Astrocyte (in vitro differentiated cells and primary cell): ENCODE measurements at regions not wholly inside any gene's neighbourhood (a gene's known extent, or its start where the extent isn't known, plus 50 kb on each side); places are given as distances from the start of the nearest gene placed in this dataset.

ENCODE experiments used
- EZH2 ChIP-seq: IDR thresholded peaks from 2 replicates; pipeline ENCODE4 v1.6.1; 2012; ENCODE audit warnings: mild to moderate bottlenecking, low read length, inconsistent platforms; ENCODE audit not compliant: insufficient read depth
- TF ChIP-seq, protein P1 (sequence below): IDR thresholded peaks from 2 replicates; pipeline ENCODE4 v1.5.1; 2011; ENCODE audit warnings: low read depth, mild to moderate bottlenecking, inconsistent platforms, low read length, moderate library complexity; ENCODE audit not compliant: insufficient read depth

DNA sequence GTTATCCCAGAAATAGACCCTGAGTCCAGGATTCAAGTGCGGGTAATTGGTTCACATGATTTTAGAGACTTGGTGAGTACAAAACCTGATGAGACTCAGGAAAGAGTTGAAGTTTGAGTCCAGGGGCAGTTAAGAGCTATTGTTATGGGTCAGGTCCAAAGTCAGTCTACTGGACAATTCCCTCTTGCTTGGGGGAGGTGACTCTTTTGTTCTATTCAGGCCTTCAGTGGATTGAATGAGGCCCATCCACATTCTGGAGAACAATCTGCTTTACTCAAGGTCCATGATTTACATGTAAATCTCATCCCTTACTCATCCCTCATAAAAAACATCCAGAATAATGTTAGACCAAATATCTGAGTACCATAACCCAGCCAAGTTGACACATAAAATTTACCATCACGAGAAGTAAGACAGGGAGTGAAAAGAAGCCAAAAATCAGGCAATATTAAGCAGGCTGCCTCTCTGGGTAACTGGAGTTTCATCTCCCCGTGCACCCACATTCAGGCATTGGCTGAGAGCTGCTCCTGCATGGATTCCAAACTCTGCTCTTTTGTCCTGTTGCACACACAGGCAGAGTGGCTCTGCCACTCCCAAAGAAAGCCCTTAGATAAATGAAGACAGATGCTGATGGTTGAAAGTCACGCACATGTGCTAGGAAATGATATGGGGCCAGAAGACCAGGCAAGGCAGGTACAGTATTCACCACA is 156.0 kb upstream of the SALL1 start:
- TF ChIP-seq, protein P1, sequence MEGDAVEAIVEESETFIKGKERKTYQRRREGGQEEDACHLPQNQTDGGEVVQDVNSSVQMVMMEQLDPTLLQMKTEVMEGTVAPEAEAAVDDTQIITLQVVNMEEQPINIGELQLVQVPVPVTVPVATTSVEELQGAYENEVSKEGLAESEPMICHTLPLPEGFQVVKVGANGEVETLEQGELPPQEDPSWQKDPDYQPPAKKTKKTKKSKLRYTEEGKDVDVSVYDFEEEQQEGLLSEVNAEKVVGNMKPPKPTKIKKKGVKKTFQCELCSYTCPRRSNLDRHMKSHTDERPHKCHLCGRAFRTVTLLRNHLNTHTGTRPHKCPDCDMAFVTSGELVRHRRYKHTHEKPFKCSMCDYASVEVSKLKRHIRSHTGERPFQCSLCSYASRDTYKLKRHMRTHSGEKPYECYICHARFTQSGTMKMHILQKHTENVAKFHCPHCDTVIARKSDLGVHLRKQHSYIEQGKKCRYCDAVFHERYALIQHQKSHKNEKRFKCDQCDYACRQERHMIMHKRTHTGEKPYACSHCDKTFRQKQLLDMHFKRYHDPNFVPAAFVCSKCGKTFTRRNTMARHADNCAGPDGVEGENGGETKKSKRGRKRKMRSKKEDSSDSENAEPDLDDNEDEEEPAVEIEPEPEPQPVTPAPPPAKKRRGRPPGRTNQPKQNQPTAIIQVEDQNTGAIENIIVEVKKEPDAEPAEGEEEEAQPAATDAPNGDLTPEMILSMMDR = no peak
- no peak for TF ChIP-seq EZH2
